ENCODE measurements at regions not wholly inside any gene's neighbourhood (a gene's known extent, or its start where the extent isn't known, plus 50 kb on each side); places are given as distances from the start of the nearest gene placed in this dataset.
A peak's percentile ranks its signal among the peaks of the same experiment; 100 is the strongest.
"Not testable (repeated sequence)": the region's sequence is repeated elsewhere in the genome, so short reads cannot be mapped to it uniquely, and the experiment has no call there.

DNA sequence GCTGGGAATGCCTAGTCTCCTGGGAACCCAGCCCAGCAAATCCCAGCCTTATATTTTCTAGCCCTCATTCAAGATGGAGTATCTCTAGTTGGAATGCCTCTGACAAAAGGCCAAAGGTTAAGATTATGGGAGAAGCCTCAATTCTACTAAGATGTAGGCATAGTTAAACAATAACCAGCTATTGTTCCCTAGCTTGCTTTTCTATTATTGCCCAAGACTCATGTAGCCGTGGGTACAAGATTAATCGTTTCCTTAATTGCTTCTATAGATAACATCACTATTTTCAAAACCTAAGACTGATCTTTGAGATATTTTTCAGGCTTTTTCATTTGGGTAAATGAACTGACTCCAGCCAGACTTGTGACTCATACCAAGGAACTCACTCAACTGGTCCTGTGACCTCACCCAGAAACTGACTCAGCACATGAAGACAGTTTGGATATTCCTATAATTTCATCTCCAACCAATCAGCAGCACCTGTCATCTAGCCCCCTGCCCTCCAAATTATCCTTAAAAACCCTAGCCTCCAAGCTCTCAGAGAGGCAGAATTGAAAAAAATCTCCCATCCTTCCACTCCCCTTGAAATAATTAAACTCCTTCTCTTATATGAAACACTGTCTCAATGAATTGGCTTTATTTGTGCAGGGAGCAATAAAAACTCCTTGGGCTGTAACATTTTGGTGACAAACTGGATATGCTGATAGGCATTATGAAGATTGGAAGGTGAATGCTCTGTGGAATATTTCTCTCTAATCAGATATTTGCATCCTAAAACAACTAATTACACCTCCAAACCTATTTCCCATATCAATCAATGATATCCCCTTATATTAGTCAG is 589.0 kb downstream of the C12orf50 start:
- no peak overlapping the region for H3K4me3 ChIP-seq (ENCODE audit: low read length)
- peak; percentile 66 for DNase-seq (ENCODE audit: low read depth)
- TF ChIP-seq, protein P1, sequence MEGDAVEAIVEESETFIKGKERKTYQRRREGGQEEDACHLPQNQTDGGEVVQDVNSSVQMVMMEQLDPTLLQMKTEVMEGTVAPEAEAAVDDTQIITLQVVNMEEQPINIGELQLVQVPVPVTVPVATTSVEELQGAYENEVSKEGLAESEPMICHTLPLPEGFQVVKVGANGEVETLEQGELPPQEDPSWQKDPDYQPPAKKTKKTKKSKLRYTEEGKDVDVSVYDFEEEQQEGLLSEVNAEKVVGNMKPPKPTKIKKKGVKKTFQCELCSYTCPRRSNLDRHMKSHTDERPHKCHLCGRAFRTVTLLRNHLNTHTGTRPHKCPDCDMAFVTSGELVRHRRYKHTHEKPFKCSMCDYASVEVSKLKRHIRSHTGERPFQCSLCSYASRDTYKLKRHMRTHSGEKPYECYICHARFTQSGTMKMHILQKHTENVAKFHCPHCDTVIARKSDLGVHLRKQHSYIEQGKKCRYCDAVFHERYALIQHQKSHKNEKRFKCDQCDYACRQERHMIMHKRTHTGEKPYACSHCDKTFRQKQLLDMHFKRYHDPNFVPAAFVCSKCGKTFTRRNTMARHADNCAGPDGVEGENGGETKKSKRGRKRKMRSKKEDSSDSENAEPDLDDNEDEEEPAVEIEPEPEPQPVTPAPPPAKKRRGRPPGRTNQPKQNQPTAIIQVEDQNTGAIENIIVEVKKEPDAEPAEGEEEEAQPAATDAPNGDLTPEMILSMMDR (conservative IDR thresholded peaks at IDR 0.05; ENCODE audit: low read length): no peak

DNA sequence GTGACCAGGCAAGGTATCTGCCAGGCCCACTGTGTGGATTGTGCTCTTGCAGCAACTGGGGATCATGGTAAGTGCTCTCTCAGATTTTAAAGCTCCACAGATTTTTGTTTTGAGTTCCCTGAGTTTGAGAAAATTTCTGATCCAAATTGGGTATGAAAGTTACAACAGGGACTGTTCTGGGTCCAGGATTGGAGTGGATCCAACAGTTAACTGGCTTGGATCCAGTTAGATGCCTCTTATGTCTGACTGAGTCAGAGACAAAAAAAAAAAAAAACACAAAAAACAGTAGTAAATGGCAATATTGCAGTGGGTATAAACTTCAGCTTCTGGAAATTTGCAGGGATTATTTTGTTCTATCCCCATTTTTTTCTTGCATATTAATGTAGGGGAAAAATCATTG is 598.8 kb downstream of the C12orf50 start:
- DNase-seq (ENCODE audit: low read depth): no peak
- no peak overlapping the region for H3K4me3 ChIP-seq (ENCODE audit: low read length)
- TF ChIP-seq, protein P1 (conservative IDR thresholded peaks at IDR 0.05; ENCODE audit: low read length): no peak

DNA sequence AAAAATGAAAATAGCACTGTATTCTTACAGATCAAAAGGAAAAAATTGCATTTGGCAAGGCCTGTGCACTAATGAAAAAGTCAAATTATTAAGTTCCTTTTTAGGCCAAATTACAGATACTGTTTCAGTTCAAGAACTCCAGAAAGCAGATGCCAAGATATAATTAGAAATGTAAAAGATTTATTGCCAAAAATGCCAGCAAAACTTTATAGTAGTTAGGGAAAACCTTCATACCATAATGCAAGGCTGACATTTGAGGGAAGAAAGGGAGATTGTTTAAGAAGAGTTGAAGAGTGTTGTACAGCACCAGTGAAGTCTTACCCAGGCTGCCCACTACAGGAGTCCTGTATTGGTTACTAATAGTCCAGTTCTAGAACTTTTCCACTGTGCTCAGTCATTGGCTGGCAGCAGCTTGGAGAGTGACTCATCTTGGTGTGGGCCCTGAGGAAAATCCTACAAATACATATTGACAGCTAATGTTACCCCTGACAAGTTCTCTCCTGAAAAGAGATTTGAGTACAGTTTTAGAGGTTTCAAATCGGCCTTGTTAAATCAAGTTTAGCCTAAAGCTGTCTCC is 600.4 kb downstream of the C12orf50 start:
- no peak for DNase-seq (ENCODE audit: low read depth)
- TF ChIP-seq, protein P1 (conservative IDR thresholded peaks at IDR 0.05; ENCODE audit: low read length): no peak
- no peak overlapping the region for H3K4me3 ChIP-seq (ENCODE audit: low read length)

DNA sequence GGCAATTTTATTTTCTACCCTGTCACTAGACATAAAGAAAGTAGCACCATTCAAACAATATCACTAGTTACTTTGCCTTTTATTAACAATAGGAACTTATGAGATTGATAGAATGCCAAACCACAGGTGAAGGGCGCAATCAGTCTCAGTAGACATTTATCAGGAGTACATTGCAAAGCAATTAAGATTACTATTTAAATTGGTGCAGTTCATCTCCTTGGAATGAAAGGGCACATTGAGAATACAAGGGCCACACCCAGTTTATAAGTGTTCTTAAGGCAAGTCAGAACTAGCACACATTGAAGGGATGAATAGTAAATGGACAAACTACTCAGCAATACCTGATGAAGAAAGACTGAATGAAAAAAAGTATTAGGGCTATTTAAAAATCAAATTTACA is 601.4 kb downstream of the C12orf50 start:
- TF ChIP-seq, protein P1 (conservative IDR thresholded peaks at IDR 0.05; ENCODE audit: low read length): no peak
- DNase-seq (ENCODE audit: low read depth): no peak
- H3K4me3 ChIP-seq (ENCODE audit: low read length): no peak overlapping the region

DNA sequence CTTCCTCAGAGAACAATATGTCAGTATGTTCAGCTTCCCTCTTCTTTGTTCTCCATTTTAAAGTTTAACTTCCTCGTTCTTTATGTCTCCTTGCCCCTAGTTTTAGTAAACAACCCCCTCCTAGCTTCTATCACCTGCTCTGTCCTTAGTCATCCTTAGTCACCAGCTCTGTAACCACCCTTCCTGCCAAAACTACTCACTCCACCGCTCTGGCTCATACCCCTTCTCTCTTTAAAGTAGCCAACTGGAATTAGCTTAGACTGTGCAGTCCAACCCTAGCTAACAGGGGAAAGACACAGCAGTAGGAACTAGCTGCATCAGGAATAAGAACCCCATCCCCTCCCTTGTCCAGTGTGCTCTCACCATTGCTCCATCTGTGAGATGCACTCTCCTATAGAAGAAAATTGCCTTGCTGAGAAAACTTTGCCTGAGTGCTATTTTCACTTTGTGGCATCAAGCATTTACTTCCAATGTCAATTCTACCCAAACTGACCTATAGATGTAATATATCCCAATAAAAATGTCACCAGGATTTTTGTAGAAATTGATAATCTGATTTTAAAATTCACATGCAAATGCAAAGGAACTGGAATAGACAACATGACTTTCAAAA is 603.2 kb downstream of the C12orf50 start:
- DNase-seq (ENCODE audit: low read depth): no peak
- no peak overlapping the region for H3K4me3 ChIP-seq (ENCODE audit: low read length)
- TF ChIP-seq, protein P1 (conservative IDR thresholded peaks at IDR 0.05; ENCODE audit: low read length): no peak

DNA sequence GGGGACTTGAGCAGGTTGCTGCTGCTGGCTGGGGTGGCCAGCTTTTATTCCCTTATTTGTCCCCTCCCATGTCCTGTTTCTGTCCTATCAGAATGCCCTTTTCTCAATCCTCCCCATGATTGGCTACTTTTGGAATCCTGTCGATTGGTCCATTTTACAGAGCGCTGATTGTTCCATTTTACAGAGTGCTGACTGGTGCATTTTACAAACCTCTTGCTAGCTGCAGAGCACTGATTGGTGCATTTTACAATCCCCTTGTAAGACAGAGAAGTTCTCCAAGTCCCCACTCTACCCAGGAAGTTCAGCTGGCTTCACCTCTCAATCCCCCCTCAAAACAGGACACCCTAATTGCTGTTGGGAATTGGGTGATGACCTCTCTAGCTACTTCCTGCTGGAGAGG is 608.0 kb downstream of the C12orf50 start:
- DNase-seq (ENCODE audit: low read depth): not testable (repeated sequence)

DNA sequence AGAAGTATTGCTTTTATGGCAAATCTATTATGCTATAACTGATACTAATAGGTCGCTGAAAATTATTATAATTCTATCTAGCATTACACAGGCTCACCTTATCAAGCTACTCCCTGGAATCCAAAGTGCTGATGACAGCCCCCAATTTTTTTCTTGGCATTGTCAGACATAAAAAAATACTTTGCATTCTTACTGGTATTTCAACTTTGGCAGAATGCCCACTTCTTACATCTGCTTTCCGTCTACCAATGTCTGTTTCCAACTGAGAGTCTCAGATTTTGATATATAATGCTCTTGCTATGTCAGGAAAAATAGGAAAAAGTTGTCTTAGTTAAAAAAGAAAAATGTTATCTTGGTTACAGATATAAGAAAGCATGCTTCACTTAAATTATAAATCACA is 615.4 kb downstream of the C12orf50 start:
- DNase-seq (ENCODE audit: low read depth): peak; percentile 3
- TF ChIP-seq, protein P1 (conservative IDR thresholded peaks at IDR 0.05; ENCODE audit: low read length): no peak
- H3K4me3 ChIP-seq (ENCODE audit: low read length): no peak overlapping the region

More for the DNA sequence above, 608.0 kb downstream of the C12orf50 start:
- H3K4me3 ChIP-seq (ENCODE audit: low read length): not testable (repeated sequence)

All from AG10803 (cell line).